Islet of Langerhans (tissue), 1 donor: ENCODE measurements at regions not wholly inside any gene's neighbourhood (a gene's known extent, or its start where the extent isn't known, plus 50 kb on each side); places are given as distances from the start of the nearest gene placed in this dataset.

Source experiments
- FAIRE-seq: peaks from one replicate; lab custom pipeline; 2011; peaks lifted over from hg19 to GRCh38; lab: Jason Lieb, UNC

DNA sequence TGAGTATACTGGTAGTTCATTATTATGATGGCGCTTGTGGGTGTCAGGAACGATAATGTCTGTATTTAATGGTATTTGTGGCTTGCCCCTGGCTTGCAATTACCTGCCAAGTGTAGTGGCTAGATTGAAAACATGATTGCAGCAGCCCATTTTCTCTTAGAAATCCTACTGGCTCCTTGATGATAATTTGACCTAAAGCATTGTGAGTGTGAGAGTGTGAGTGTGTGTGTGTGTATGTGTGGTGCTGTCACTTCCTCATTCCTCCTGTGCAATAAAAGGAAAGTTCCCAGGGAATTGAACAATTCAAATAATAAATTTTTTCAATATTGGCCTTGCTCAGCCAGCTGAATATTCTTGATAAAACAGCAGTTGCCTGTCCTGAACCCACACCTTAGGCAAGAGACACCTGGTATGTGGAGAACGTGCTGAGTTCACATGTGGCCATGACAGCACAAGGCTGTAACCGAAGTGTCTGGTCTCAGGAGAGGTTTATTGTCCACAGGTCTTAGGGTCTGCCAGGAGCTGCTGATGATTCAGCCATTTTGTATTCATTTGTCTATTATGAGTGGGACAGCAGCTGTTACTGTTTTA, 193.3 kb downstream of the CD47 start:
- FAIRE-seq, result no peak

DNA sequence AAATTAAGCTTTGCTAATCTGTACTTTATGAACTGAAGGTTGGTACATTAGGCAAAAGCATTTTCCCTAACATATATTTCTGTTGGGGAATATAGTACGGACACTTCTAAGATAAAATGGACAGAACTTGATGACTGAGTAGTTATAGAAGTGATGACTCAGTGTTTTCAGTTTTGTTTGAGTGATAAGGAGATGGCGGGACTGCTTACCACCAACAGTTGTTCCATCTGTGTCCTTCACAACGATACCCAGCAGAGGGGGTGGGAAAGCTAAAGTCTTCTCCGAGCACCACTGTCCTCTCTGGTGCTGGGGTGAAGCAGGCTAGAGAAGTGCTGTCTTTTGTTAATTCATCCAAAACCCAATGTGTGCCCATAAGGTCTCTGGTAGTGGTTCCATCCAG, 195.8 kb downstream of the CD47 start:
- FAIRE-seq, result no peak

DNA sequence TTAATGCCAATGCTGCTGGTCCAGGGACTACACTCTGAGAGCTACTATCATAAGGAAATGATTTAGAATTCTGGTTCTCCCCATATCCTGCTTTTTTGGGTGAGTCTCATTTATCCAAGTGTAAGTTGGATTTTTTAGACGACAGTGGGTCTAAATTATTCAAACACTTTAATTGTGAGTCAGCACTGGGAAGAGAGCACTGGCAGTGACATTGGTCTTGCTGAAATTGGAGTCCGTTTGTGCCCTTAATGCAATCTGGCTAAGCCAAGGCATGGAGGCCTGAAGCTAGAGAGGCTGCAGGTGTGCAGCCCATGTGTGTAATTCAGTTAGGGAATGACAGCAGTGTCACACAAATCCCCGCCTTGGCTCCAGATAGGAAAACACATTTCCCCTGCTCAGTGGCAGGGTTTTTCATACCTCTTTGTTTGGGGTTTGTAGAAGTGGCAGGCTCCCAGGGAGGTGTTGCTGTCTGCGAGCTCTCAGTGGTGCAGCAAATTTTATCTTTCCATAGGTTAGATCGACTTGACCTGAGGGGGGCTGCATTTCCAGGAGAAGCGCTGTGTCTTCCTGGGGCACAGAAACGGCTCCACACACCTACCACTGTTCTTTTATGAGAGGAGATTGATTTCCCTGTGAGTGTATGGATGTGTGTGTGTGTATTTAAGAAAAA, 197.7 kb downstream of the CD47 start:
- no peak for FAIRE-seq

DNA sequence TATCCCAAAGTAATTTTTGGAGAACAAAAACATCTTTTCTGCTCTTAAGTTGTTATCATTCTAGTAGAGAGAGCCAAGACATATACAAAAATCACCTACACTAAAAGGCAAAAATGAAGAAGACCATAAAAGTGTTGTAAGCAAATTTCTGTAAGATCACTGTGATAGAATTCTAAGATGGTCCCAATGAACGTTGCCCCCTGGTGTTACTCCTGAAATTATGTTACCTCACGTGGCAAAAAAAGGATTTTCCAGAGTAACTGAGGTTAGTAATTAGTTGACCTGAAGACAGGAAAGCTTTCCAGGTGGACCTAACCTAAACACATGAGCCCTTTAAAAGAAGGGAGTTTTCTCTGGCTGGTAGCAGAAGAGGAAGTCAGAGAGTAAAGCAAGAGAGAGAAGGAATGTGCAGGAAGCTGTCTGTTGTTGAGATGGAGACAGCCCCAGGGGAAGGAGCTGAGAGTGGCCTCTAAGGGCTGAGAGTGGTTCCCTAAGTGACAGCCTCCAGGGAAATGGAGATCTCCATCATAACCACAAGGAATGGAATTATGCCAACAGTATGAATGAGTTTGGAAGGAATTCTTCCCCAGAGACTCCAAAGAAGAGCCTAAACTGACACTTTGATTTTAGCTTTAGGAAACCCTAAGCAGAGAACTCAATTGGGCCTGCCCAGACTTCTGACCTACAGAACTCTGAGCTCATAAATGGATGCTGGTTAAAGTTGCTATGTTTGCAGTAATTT, 205.9 kb downstream of the CD47 start:
- FAIRE-seq, result no peak

DNA sequence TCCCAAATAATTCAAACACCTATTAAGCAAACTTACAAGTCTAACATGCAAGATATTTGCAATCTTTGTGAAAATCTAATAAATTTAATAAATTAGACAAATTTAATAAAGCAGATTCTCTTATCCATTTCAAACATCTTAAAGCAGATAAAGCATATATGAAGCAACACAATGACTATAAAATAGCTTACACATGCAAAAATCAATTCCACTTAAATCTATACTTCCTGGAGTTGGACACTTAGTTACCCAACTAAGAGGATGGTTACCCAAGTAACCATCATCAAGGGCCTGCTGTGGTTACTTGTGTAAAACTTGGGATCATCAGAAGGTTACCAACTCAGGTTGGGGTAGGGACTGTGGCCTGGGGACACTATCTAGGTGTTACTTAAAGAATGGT, 206.8 kb downstream of the CD47 start:
- FAIRE-seq, result no peak

DNA sequence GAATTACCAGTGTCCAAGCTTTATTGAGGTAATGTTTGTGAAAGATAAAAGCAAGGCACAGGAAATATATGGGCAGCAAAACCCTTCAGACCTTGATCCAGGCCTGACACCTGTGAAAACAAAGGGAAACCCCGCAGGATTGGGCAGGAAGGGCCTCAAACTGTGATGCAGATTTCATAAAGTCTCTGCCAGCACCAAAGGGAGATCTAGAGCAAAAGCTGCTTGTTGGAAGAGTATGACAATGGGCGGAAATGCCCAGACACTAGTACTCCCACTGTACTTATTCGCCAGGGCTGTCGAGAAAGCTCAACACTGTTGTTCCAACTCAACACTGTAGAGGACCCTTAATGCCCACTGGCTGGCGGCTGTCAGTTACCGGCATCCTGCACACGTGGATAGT, 207.9 kb downstream of the CD47 start:
- FAIRE-seq, result no peak

DNA sequence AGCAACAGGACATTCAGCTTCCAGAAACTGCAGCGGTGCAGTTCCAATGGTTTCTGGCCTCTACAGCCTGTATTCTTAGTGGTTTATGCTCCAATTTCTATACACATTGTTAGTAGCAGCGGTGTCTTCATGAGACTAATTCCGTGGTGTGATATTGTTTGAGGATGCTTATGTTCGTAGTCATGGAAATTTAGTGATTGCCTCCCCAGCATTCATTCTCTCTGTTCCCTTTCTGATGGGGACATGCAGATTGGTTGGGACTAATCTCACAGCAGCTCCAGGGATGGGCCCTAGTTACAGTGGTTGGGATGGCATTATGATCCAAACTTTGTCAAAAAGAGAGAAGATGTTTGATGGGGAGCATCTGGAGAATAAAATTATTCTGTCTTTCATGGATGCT, 208.6 kb downstream of the CD47 start:
- no peak for FAIRE-seq

DNA sequence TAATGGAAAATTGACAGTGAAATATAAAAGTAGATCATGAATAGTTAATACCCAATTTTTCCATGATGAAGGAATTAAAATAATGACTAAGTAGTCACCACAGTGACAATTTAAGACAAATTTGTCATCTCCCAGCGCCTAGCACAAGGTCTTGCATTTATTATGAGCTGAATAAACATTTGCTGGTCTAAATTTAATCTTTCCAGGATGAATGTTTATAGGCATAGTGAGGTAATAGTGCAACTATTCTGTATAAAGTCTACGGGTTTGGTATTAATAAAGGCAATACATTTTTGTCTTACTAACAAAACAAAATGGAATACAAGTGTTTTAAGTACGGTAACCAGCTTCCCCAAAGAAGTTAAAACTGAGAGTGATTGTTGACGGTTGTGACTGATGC, 209.3 kb downstream of the CD47 start:
- FAIRE-seq, result no peak

DNA sequence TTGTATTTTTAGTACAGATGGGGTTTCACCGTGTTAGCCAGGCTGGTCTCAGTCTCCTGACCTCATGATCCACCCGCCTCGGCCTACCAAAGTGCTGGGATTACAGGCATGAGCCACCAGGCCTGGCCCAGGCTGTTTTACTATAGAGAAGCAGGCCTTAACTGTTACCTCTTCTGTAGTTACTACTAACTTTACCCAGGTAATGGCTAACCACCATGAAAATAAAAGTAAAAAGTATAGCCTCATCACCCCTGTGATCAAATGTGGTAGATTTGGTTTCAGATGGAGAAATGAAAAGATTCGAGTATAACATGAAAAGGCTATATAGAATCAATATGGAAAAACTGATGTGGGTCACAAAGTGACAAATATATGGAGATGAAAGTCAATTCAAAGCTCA, 210.1 kb downstream of the CD47 start:
- no peak for FAIRE-seq

DNA sequence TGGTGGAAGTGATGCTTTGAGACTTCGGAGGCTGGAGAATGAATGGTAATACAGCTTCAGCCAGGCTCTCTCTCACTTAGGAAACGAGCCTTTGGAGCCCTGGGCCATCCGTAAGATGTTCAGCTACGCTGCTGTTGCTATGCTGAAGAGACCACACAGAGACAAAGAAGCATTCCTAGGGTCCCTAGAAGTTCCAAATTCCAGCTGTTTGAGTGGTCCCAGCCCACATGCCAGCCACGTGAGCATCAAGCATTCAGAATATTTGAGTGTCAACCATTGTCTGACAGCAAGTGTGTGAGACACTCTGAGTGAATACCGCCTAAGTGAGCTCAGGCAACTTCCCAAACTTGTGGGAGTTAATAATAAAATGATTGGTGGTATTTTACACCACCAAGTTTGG, 212.9 kb downstream of the CD47 start:
- no peak for FAIRE-seq

DNA sequence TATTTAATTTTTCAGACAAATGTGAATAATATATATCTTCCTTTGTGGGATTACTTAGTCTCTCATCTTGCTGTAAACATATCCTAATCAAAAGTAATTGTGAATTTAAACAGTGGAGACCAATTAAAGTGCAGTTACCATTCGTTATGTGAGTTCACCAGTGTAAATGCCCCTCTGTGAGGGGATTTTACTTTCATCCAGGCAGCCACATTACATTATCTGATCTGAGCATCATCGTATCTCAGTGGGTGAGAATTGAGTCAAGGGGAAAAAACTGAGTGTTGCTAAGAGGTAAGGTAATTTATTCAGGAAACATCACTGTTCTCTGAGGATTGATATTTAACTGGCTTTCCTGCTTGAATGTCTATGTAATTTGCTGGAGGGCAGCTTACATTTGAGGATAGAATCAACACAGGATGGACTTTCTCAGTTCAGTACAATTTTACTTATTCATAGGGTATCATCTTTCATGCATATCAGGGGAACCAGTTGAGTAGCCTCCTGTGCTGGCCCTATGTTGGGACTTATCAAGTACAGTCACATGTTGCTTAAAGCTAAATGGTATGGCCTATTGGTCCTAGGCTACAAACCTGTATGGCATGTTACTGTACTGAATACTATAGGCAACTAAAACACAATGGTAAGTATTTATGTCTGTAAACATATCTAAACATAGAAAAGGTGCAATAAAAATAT, 219.7 kb downstream of the CD47 start:
- FAIRE-seq, result no peak

DNA sequence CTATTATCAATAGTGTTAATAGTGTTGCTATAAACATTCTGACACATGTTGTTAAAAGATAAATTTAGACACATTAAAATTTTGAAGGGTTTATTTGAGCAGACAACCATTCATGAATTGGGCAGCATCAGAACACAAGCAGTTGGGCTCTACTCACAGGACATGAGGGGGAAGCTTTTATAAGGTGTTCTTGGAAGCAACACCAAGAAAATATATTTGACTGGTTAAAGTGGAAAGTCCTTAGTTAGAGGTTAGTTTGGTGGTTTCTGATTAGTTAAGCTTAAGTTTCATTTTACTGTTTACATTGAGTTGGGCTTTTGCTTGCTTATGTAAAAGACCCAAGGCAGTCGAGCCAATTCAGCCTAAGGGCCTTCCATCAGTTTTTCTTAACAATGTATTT, 220.7 kb downstream of the CD47 start:
- FAIRE-seq, result no peak

DNA sequence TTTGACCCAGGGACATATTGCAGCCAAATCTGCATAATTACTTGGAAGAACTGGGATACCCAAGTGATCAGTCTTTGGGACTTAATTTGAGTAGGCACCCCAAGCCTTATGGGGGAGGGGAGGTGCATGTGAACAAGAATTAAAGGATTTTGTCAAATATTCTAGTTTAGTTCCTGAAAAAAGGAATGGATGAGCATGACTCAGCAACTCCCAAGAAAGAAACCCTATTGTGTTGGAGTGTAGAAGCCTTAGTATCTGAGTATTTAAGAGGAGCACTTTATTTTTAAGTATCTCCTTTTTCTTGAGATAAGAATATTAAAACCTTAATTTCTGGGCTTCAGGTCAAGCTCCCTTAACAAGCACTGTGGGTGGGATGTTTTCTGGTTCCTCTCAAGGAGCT, 222.4 kb downstream of the CD47 start:
- no peak for FAIRE-seq

DNA sequence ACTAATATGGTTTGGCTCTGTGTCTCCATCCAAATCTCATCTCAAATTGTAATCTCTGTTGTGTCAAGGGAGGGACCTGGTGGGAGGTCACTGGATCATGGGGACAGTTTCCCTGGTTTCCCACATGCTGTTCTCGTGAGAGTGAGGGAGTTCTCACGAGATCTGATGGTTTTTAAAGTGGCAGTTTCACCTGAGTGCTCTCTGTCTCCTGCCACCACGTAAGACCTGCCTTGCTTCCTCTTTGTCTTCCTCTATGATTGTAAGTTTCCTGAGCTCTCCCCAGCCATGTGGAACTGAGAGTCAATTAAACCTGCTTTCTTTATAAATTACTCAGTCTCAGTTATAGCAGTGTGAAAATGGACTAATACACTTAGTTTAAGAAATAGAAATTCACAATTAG, 228.9 kb downstream of the CD47 start:
- FAIRE-seq, result no peak

DNA sequence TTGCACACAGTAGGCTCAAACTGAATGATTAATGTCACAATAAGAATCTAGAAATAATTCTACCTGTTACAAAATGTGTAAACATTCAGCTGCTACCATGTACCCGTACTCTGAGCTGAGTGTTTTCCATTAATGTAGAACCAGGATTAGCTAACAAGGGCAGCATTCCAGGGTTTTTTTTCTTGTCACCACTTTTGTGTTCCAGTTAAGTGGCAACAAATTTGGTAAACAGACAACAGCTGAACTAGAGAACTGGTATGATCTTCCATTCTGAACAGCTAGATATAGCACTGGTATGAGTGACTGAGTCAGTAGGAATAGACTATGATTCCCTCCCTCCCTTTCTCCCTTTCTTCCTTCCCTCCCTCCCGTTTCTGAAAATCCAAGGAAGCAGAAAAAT, 229.4 kb downstream of the CD47 start:
- no peak for FAIRE-seq
